Natural killer cell (primary cell): ENCODE measurements at regions not wholly inside any gene's neighbourhood (a gene's known extent, or its start where the extent isn't known, plus 50 kb on each side); places are given as distances from the start of the nearest gene placed in this dataset.

Experiments
- ATAC-seq, 3 donors: fragments of 150-1000 bp in 2 of 3; fragments of 200-7000 bp in 1 of 3; cut with Tn5 transposase; 1 replicate in 1 of 3; 2 replicates in 2 of 3; pipeline ENCODE4 v1.10.0; 2021; ENCODE audit warnings: mild to moderate bottlenecking in 2 of 3, moderate library complexity in 2 of 3
- DNase-seq, 2 donors: peaks; one replicate each; pipeline versions ENCODE4 v3.0.0 to v3.0.0-alpha.2; 2013 to 2021; ENCODE audit warnings: mixed read lengths in 1 of 2
- H3K27ac ChIP-seq: one replicate; pipeline ENCODE4 v1.5.1; 2013; ENCODE audit warnings: mild to moderate bottlenecking, low read length
- H3K27me3 ChIP-seq: one replicate; pipeline ENCODE4 v1.6.1; 2013; ENCODE audit warnings: low read length; ENCODE audit not compliant: control insufficient read depth, insufficient read depth
- H3K36me3 ChIP-seq: one replicate; pipeline ENCODE4 v1.6.1; 2013; ENCODE audit warnings: low read length; ENCODE audit not compliant: control insufficient read depth, insufficient read depth
- H3K4me1 ChIP-seq: one replicate; pipeline ENCODE4 v1.6.1; 2013; ENCODE audit warnings: low read length; ENCODE audit not compliant: control insufficient read depth, insufficient read depth
- H3K4me3 ChIP-seq: one replicate; pipeline ENCODE4 v1.5.1; 2013; ENCODE audit warnings: low read length
- H3K9me3 ChIP-seq: one replicate; pipeline ENCODE4 v1.6.1; 2013; ENCODE audit warnings: low read length; ENCODE audit not compliant: control insufficient read depth, insufficient read depth
- H3K27ac Mint-ChIP-seq, 2 donors: one replicate each; pipeline ENCODE4 v1.8.0; 2022; ENCODE audit warnings: mild to moderate bottlenecking in 2 of 2, mixed read lengths in 2 of 2, moderate library complexity in 1 of 2
- H3K27me3 Mint-ChIP-seq, 2 donors: one replicate each; pipeline ENCODE4 v1.8.0; 2022; ENCODE audit warnings: low read depth in 2 of 2, mixed read lengths in 2 of 2
- H3K36me3 Mint-ChIP-seq: one replicate; pipeline ENCODE4 v1.8.0; 2022; ENCODE audit warnings: mixed read lengths
- H3K4me1 Mint-ChIP-seq, 2 donors: one replicate each; pipeline ENCODE4 v1.8.0; 2022; ENCODE audit warnings: mixed read lengths in 2 of 2
- H3K4me3 Mint-ChIP-seq: one replicate; pipeline ENCODE4 v1.8.0; 2022; ENCODE audit warnings: mild to moderate bottlenecking, moderate library complexity, mixed read lengths
- H3K9me3 Mint-ChIP-seq, 2 donors: one replicate each; pipeline ENCODE4 v1.8.0; 2022; ENCODE audit warnings: mixed read lengths in 2 of 2
- CTCF ChIP-seq: fragments of 200-600 bp; IDR thresholded peaks from one replicate; pipeline ENCODE4 v1.8.0; 2022; ENCODE audit warnings: antibody characterized with exemption
- WGBS: methylation state at CpG from one replicate; pipeline ENCODE4 v1.1.7; 2013; ENCODE audit warnings: missing lambda C conversion rate; ENCODE audit not compliant: insufficient coverage; 5-methylcytosine and 5-hydroxymethylcytosine counted together
- intact Hi-C: fragments of 100-400 bp; cut with micrococcal nuclease; formaldehyde crosslinking; loops from one replicate; pipeline ENCODE4 v1.14.2; 2022

GRCh38 chr14:76271041-76271755, 104.7 kb upstream of the ESRRB start:
- Histone ChIP-seq H3K27ac (no peak overlapping the region), H3K27me3 (peaks cover 4% of the 10 kb centered on the region), H3K4me3 (no peak overlapping the region), H3K36me3 (no peaks in the 10 kb centered on the region), H3K9me3 (no peaks in the 10 kb centered on the region), H3K4me1 (peaks cover 6% of the 10 kb centered on the region)
- Mint-ChIP-seq H3K9me3 (no peaks in the 10 kb centered on the region), H3K36me3 (no peaks in the 10 kb centered on the region), H3K27me3 (peaks cover 8 to 9% of the 10 kb centered on the region in 2 donors), H3K27ac (no peak overlapping the region), H3K4me1 (no peaks in the 10 kb centered on the region), H3K4me3 (no peak overlapping the region)
- DNase-seq, result no peak
- 94% methylated on average over 11 of the region's 15 CpGs for WGBS
- TF ChIP-seq CTCF, result no peak
- intact Hi-C loops, result no loop called here
- ATAC-seq, result no peak

GRCh38 chr14:76272349-76272748, 103.6 kb upstream of the ESRRB start:
- Histone ChIP-seq H3K27ac (no peak overlapping the region), H3K9me3 (no peaks in the 10 kb centered on the region), H3K27me3 (peaks cover 2% of the 10 kb centered on the region), H3K4me3 (no peak overlapping the region), H3K36me3 (no peaks in the 10 kb centered on the region), H3K4me1 (peaks cover 4% of the 10 kb centered on the region)
- H3K36me3 Mint-ChIP-seq, result no peaks in the 10 kb centered on the region
- no peaks in the 10 kb centered on the region for H3K9me3 Mint-ChIP-seq
- peaks cover 5 to 9% of the 10 kb centered on the region in 2 donors for H3K27me3 Mint-ChIP-seq
- no peak for DNase-seq
- H3K4me1 Mint-ChIP-seq, result no peaks in the 10 kb centered on the region
- H3K27ac Mint-ChIP-seq, result no peak overlapping the region
- no peak for ATAC-seq
- H3K4me3 Mint-ChIP-seq, result no peak overlapping the region
- intact Hi-C loops, result no loop called here
- TF ChIP-seq CTCF, result no peak

- no peak overlapping the region for H3K4me3 ChIP-seq
- no peaks in the 10 kb centered on the region for H3K9me3 ChIP-seq
- Mint-ChIP-seq H3K4me3 (no peak overlapping the region), H3K27ac (no peak overlapping the region), H3K36me3 (no peaks in the 10 kb centered on the region), H3K9me3 (no peaks in the 10 kb centered on the region), H3K27me3 (peaks cover 5 to 9% of the 10 kb centered on the region in 2 donors), H3K4me1 (no peaks in the 10 kb centered on the region)
- no peaks in the 10 kb centered on the region for H3K4me1 ChIP-seq
- no peak for DNase-seq
- H3K27ac ChIP-seq, result no peak overlapping the region
- H3K27me3 ChIP-seq, result no peaks in the 10 kb centered on the region
- H3K36me3 ChIP-seq, result no peaks in the 10 kb centered on the region
- intact Hi-C loops, result no loop called here
- no peak for ATAC-seq
- TF ChIP-seq CTCF, result no peak
Observed at GRCh38 chr14:76272774-76273173, 103.2 kb upstream of the ESRRB start.

GRCh38 chr14:76273346-76273745, 102.6 kb upstream of the ESRRB start:
- ATAC-seq, result no peak
- intact Hi-C loops, result no loop called here
- no peak for DNase-seq
- Histone ChIP-seq H3K36me3 (no peaks in the 10 kb centered on the region), H3K4me1 (no peaks in the 10 kb centered on the region), H3K9me3 (no peaks in the 10 kb centered on the region), H3K27ac (no peak overlapping the region), H3K4me3 (no peak overlapping the region), H3K27me3 (no peaks in the 10 kb centered on the region)
- Mint-ChIP-seq H3K4me1 (no peaks in the 10 kb centered on the region), H3K9me3 (no peaks in the 10 kb centered on the region), H3K36me3 (no peaks in the 10 kb centered on the region), H3K27ac (no peak overlapping the region), H3K27me3 (peaks cover 5 to 9% of the 10 kb centered on the region in 2 donors), H3K4me3 (no peak overlapping the region)
- 67% methylated on average over 2 of the region's 2 CpGs for WGBS
- TF ChIP-seq CTCF, result no peak
